GM12875 (cell line): ENCODE measurements at regions not wholly inside any gene's neighbourhood (a gene's known extent, or its start where the extent isn't known, plus 50 kb on each side); places are given as distances from the start of the nearest gene placed in this dataset.

Experiments
- H3K4me3 ChIP-seq: one replicate; pipeline ENCODE4 v1.5.1; 2011; ENCODE audit warnings: low read depth, low read length, control low read depth
- CTCF ChIP-seq: IDR thresholded peaks from 2 replicates; pipeline ENCODE4 v1.5.1; 2011; ENCODE audit warnings: low read depth, mild to moderate bottlenecking, control low read depth, inconsistent platforms, low read length, moderate library complexity, borderline replicate concordance; ENCODE audit not compliant: insufficient read depth

- H3K4me3 ChIP-seq, result no peak overlapping the region
- no peak for TF ChIP-seq CTCF
Observed at GRCh38 chr7:67549126-67549525, 552.5 kb downstream of the TYW1 start.

GRCh38 chr7:67550801-67551436 lies 554.3 kb downstream of the TYW1 start:
- no peak overlapping the region for H3K4me3 ChIP-seq
- TF ChIP-seq CTCF, result no peak

- no peak overlapping the region for H3K4me3 ChIP-seq
- no peak for TF ChIP-seq CTCF
Observed at GRCh38 chr7:67552738-67553137, 556.1 kb downstream of the TYW1 start.

- H3K4me3 ChIP-seq, result no peak overlapping the region
- no peak for TF ChIP-seq CTCF
Observed at GRCh38 chr7:67553378-67553777, 556.7 kb downstream of the TYW1 start.

GRCh38 chr7:67554986-67555385 lies 558.4 kb downstream of the TYW1 start:
- TF ChIP-seq CTCF, result no peak
- H3K4me3 ChIP-seq, result no peak overlapping the region

GRCh38 chr7:67564959-67565358 lies 568.3 kb downstream of the TYW1 start:
- no peak for TF ChIP-seq CTCF
- H3K4me3 ChIP-seq, result no peak overlapping the region

GRCh38 chr7:67566101-67566500 lies 569.5 kb downstream of the TYW1 start:
- no peak overlapping the region for H3K4me3 ChIP-seq
- no peak for TF ChIP-seq CTCF
